IMR-90 (cell line): ENCODE measurements at regions not wholly inside any gene's neighbourhood (a gene's known extent, or its start where the extent isn't known, plus 50 kb on each side); places are given as distances from the start of the nearest gene placed in this dataset.

Source experiments
- ATAC-seq: fragments of 200-7000 bp; cut with Tn5 transposase; 2 replicates; pipeline ENCODE4 v1.9.1; 2020; ENCODE audit warnings: low read depth, mild to moderate bottlenecking, moderate library complexity
- BruUV-seq: library from RNA; stranded (reverse); fragments of 400-500 nt; replicated peaks from 2 replicates; lab custom pipeline; 2021; lab: Mats Ljungman, UMichigan
- CTCF ChIA-PET: fragments of 300-600 bp; formaldehyde crosslinking; extraction: SDS; loops from one replicate; lab custom pipeline; 2021; ENCODE audit warnings: antibody characterized with exemption; lab: Yijun Ruan, JAX
- POLR2A ChIA-PET: fragments of 300-600 bp; sonication (Branson Sonifier 250); formaldehyde crosslinking; loops from one replicate; lab custom pipeline; 2022; ENCODE audit warnings: antibody characterized with exemption; ENCODE audit not compliant: unreplicated experiment; lab: Charles Lee
- DNase-seq: peaks from one replicate; pipeline ENCODE4 v3.0.0; 2013
- H2AFZ ChIP-seq: replicated peaks from 2 replicates; pipeline ENCODE3; 2013; ENCODE audit warnings: low read length, mild to moderate bottlenecking; ENCODE audit not compliant: poor library complexity
- H2AK5ac ChIP-seq: 2 replicates; pipeline ENCODE4 v1.6.1; 2013; ENCODE audit warnings: low read depth, low read length, inconsistent platforms
- H2AK9ac ChIP-seq: replicated peaks from 2 replicates; pipeline ENCODE3; 2013; ENCODE audit warnings: mild to moderate bottlenecking, low read depth, low read length, moderate library complexity; ENCODE audit not compliant: poor library complexity
- H2BK120ac ChIP-seq: 2 replicates; pipeline ENCODE4 v1.6.1; 2013; ENCODE audit warnings: low read depth, low read length, inconsistent platforms
- H2BK15ac ChIP-seq: 3 replicates; pipeline ENCODE4 v1.6.1; 2013; ENCODE audit warnings: low read depth, low read length, inconsistent platforms
- H2BK20ac ChIP-seq: 2 replicates; pipeline ENCODE4 v1.6.1; 2013; ENCODE audit warnings: low read depth, mild to moderate bottlenecking, inconsistent platforms, low read length, moderate library complexity
- H2BK5ac ChIP-seq: 2 replicates; pipeline ENCODE4 v1.6.1; 2013; ENCODE audit warnings: mild to moderate bottlenecking, low read depth, low read length, inconsistent platforms; ENCODE audit not compliant: poor library complexity, severe bottlenecking
- H3K14ac ChIP-seq: replicated peaks from 2 replicates; pipeline ENCODE4 v1.6.1; 2013; ENCODE audit warnings: low read depth, low read length, inconsistent platforms
- H3K18ac ChIP-seq: 2 replicates; pipeline ENCODE4 v1.6.1; 2013; ENCODE audit warnings: low read depth, low read length, control low read depth
- H3K23ac ChIP-seq: 2 replicates; pipeline ENCODE4 v1.6.1; 2013; ENCODE audit warnings: low read depth, low read length, inconsistent platforms
- H3K27ac ChIP-seq: 2 replicates; pipeline ENCODE4 v1.5.1; 2013; ENCODE audit warnings: mild to moderate bottlenecking, control low read depth, low read length; ENCODE audit not compliant: insufficient read depth
- H3K27me3 ChIP-seq: 2 replicates; pipeline ENCODE4 v1.6.1; 2013; ENCODE audit warnings: low read length; ENCODE audit not compliant: control insufficient read depth, insufficient read depth
- H3K36me3 ChIP-seq: 2 replicates; pipeline ENCODE4 v1.6.1; 2013; ENCODE audit warnings: low read length, mixed read lengths; ENCODE audit not compliant: control insufficient read depth, insufficient read depth
- H3K4ac ChIP-seq: 2 replicates; pipeline ENCODE4 v1.6.1; 2013; ENCODE audit warnings: low read depth, low read length, inconsistent platforms
- H3K4me1 ChIP-seq: 2 replicates; pipeline ENCODE4 v1.6.1; 2013; ENCODE audit warnings: low read length, mixed read lengths; ENCODE audit not compliant: control insufficient read depth, insufficient read depth
- H3K4me2 ChIP-seq: 2 replicates; pipeline ENCODE4 v1.6.1; 2013; ENCODE audit warnings: low read depth, mild to moderate bottlenecking, control low read depth, low read length, moderate library complexity
- H3K4me3 ChIP-seq: 2 replicates; pipeline ENCODE4 v1.5.1; 2013; ENCODE audit warnings: low read depth, mild to moderate bottlenecking, control low read depth, low read length, moderate library complexity; ENCODE audit not compliant: insufficient read depth
- H3K56ac ChIP-seq: 2 replicates; pipeline ENCODE4 v1.6.1; 2013; ENCODE audit warnings: low read length, inconsistent platforms; ENCODE audit not compliant: insufficient read depth; ENCODE audit errors: extremely low read depth
- H3K79me1 ChIP-seq, 2 experiments: 2 replicates each; pipeline ENCODE4 v1.6.1; 2013; ENCODE audit warnings: low read length in 2 of 2, inconsistent platforms in 1 of 2, low read depth in 1 of 2
- H3K9ac ChIP-seq: 2 replicates; pipeline ENCODE4 v1.6.1; 2013; ENCODE audit warnings: low read depth, low read length, control low read depth
- H3K9me1 ChIP-seq: 2 replicates; pipeline ENCODE4 v1.6.1; 2013; ENCODE audit warnings: low read length, inconsistent platforms; ENCODE audit not compliant: insufficient read depth
- H3K9me3 ChIP-seq: 2 replicates; pipeline ENCODE4 v1.6.1; 2013; ENCODE audit warnings: low read length; ENCODE audit not compliant: control insufficient read depth, insufficient read depth
- H4K20me1 ChIP-seq: 2 replicates; pipeline ENCODE4 v1.6.1; 2013; ENCODE audit warnings: low read length, inconsistent platforms; ENCODE audit not compliant: insufficient read depth
- H4K5ac ChIP-seq: 2 replicates; pipeline ENCODE4 v1.6.1; 2013; ENCODE audit warnings: mild to moderate bottlenecking, low read depth, low read length, control low read depth
- H4K8ac ChIP-seq, 2 experiments: 2 replicates each; pipeline ENCODE4 v1.6.1; 2013; ENCODE audit warnings: low read depth in 2 of 2, low read length in 2 of 2, control low read depth in 1 of 2, inconsistent platforms in 1 of 2
- H4K91ac ChIP-seq: 2 replicates; pipeline ENCODE4 v1.6.1; 2013; ENCODE audit warnings: low read depth, low read length, inconsistent platforms; ENCODE audit not compliant: insufficient read depth
- BHLHE40 ChIP-seq: fragments of 150-350 bp; IDR thresholded peaks from 2 replicates; pipeline ENCODE4 v1.6.1; 2016; ENCODE audit warnings: mild to moderate bottlenecking, low read depth, low read length
- CEBPB ChIP-seq: IDR thresholded peaks from 2 replicates; pipeline ENCODE4 v1.6.1; 2012; ENCODE audit warnings: low read depth, low read length, improper control_type of control experiment
- CHD1 ChIP-seq: IDR thresholded peaks from 2 replicates; pipeline ENCODE4 v1.6.1; 2012; ENCODE audit warnings: low read depth, low read length, improper control_type of control experiment
- CTCF ChIP-seq: conservative IDR thresholded peaks from 2 replicates; pipeline ENCODE4 v1.5.1; 2012; ENCODE audit warnings: mild to moderate bottlenecking, low read depth, low read length, improper control_type of control experiment
- ELK1 ChIP-seq: fragments of 150-350 bp; IDR thresholded peaks from 2 replicates; pipeline ENCODE4 v1.6.1; 2016; ENCODE audit warnings: low read depth, mild to moderate bottlenecking, low read length, moderate library complexity, borderline replicate concordance
- FOS ChIP-seq: fragments of 150-350 bp; IDR thresholded peaks from 2 replicates; pipeline ENCODE4 v1.6.1; 2016; ENCODE audit warnings: low read depth, low read length
- MAFK ChIP-seq: IDR thresholded peaks from 2 replicates; pipeline ENCODE4 v1.6.1; 2012; ENCODE audit warnings: low read depth, low read length, improper control_type of control experiment
- MAZ ChIP-seq: IDR thresholded peaks from 2 replicates; pipeline ENCODE4 v1.6.1; 2012; ENCODE audit warnings: low read depth, mild to moderate bottlenecking, low read length, improper control_type of control experiment, moderate library complexity, borderline replicate concordance
- MXI1 ChIP-seq: IDR thresholded peaks from 2 replicates; pipeline ENCODE4 v1.6.1; 2012; ENCODE audit warnings: low read depth, mild to moderate bottlenecking, low read length, moderate library complexity, borderline replicate concordance
- NFE2L2 ChIP-seq: fragments of 150-350 bp; IDR thresholded peaks from 2 replicates; pipeline ENCODE4 v1.6.1; 2016; ENCODE audit warnings: low read depth, mild to moderate bottlenecking, low read length
- POLR2A ChIP-seq: IDR thresholded peaks from 2 replicates; pipeline ENCODE4 v1.6.1; 2012; ENCODE audit warnings: mild to moderate bottlenecking, low read depth, low read length
- RAD21 ChIP-seq: IDR thresholded peaks from 2 replicates; pipeline ENCODE4 v1.6.1; 2012; ENCODE audit warnings: low read length, improper control_type of control experiment
- RCOR1 ChIP-seq: IDR thresholded peaks from 2 replicates; pipeline ENCODE4 v1.6.1; 2012; ENCODE audit warnings: mild to moderate bottlenecking, low read length, improper control_type of control experiment; ENCODE audit not compliant: insufficient replicate concordance
- RFX5 ChIP-seq: IDR thresholded peaks from 2 replicates; pipeline ENCODE4 v1.8.0; 2012; ENCODE audit warnings: low read depth, mild to moderate bottlenecking, low read length, moderate library complexity
- SMC3 ChIP-seq: fragments of 150-350 bp; IDR thresholded peaks from 2 replicates; pipeline ENCODE4 v1.6.1; 2016; ENCODE audit warnings: low read depth, mild to moderate bottlenecking, antibody characterized with exemption, low read length, moderate library complexity
- USF2 ChIP-seq: fragments of 150-350 bp; IDR thresholded peaks from 2 replicates; pipeline ENCODE4 v1.6.1; 2017; ENCODE audit warnings: mild to moderate bottlenecking, antibody characterized with exemption, low read length, low read depth
- WGBS, 2 experiments: methylation state at CpG; one replicate each; pipeline versions ENCODE4 v1.1.5 to v1.1.7; 2013; ENCODE audit warnings: missing lambda C conversion rate in 2 of 2; ENCODE audit not compliant: insufficient read length in 1 of 2; ENCODE audit errors: extremely low coverage in 2 of 2; 5-methylcytosine and 5-hydroxymethylcytosine counted together
- dilution Hi-C: fragments of 300-500 bp; cut with HindIII; formaldehyde crosslinking; loops from one replicate; pipeline ENCODE4 v1.14.3; 2018; ENCODE audit warnings: low sequenced_read_pairs; ENCODE audit not compliant: unreplicated experiment
- in situ Hi-C: fragments of 300-500 bp; cut with MboI; formaldehyde crosslinking; loops from 3 replicates; pipeline ENCODE4 v1.14.3; 2019; ENCODE audit warnings: low sequenced_read_pairs, inconsistent platforms, mixed read lengths
- intact Hi-C: fragments of 100-400 bp; cut with micrococcal nuclease; formaldehyde crosslinking; loops from 2 replicates; pipeline ENCODE4 v1.10.0; 2022

- no peak overlapping the region for H2AFZ ChIP-seq
- H3K9ac ChIP-seq = no peak overlapping the region
- no peak overlapping the region for H4K91ac ChIP-seq
- no peak overlapping the region for H3K18ac ChIP-seq
- intact Hi-C loops (no loop called here), in situ Hi-C loops (no loop called here), dilution Hi-C loops (no loop called here)
- no peak overlapping the region for H3K14ac ChIP-seq
- ChIA-PET CTCF (no interaction called here), POLR2A (no interaction called here)
- H3K23ac ChIP-seq = no peak overlapping the region
- H3K56ac ChIP-seq = no peak overlapping the region
- no peak overlapping the region for H2AK9ac ChIP-seq
- ATAC-seq (no peak), DNase-seq (no peak)
- no peak overlapping the region for H2BK20ac ChIP-seq
- H3K36me3 ChIP-seq = no peaks in the 10 kb centered on the region
- H3K9me3 ChIP-seq = peaks cover 6% of the 10 kb centered on the region; the same call in 1 of the 2 replicates
- no peak overlapping the region for H2BK5ac ChIP-seq
- WGBS, 2 experiments = no CpG with 5 or more reads among the region's 2 CpGs
- H3K27me3 ChIP-seq = no peaks in the 10 kb centered on the region
- no peak overlapping the region for H2BK15ac ChIP-seq
- H4K5ac ChIP-seq = no peak overlapping the region
- H3K9me1 ChIP-seq = no peaks in the 10 kb centered on the region
- H3K79me1 ChIP-seq = no peaks in the 10 kb centered on the region
- H4K8ac ChIP-seq = no peak overlapping the region
- BruUV-seq = no TSS peak
- no peak overlapping the region for H3K27ac ChIP-seq
- H3K4ac ChIP-seq = no peak overlapping the region
- TF ChIP-seq BHLHE40 (no peak), MAZ (no peak), RFX5 (no peak), SMC3 (no peak), MXI1 (no peak), CTCF (no peak), RAD21 (no peak), CHD1 (no peak), CEBPB (no peak), NFE2L2 (no peak), MAFK (no peak), USF2 (no peak), POLR2A (no peak), RCOR1 (no peak), FOS (no peak), ELK1 (no peak)
- no peak overlapping the region for H2BK120ac ChIP-seq
- no peaks in the 10 kb centered on the region for H3K4me1 ChIP-seq
- H4K20me1 ChIP-seq = no peaks in the 10 kb centered on the region
- H2AK5ac ChIP-seq = no peak overlapping the region
- no peak overlapping the region for H3K4me3 ChIP-seq
- H3K4me2 ChIP-seq = no peak overlapping the region
Measured at GRCh38 chrX:144648788-144649187, 598.5 kb upstream of the SPANXN1 start.
